ENCODE measurements at regions not wholly inside any gene's neighbourhood (a gene's known extent, or its start where the extent isn't known, plus 50 kb on each side); places are given as distances from the start of the nearest gene placed in this dataset.

DNA sequence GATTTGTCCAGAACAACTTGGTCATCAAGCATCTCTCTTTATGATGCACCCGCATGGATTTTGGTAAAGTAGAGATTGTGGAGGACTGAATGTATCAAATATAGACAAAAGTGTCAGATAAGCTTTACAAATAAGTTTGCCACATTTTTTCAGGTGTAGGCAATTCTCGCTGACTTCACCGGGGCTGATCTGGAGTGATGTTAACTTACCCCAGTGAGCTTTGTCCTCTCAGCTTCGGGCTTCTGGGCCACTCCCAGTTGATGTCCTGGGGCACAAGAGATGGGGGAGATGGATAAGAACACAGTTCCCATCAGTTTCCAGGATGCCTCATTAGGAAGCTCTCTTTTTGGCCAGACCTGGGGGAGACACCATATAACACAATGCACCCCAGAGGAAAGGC lies 117.7 kb downstream of the ETS2 start:
- no peak overlapping the region for H3K4me3 ChIP-seq (ENCODE audit: low read depth, low read length)
- no peak for DNase-seq (ENCODE audit: low read depth)
- TF ChIP-seq, protein P1, sequence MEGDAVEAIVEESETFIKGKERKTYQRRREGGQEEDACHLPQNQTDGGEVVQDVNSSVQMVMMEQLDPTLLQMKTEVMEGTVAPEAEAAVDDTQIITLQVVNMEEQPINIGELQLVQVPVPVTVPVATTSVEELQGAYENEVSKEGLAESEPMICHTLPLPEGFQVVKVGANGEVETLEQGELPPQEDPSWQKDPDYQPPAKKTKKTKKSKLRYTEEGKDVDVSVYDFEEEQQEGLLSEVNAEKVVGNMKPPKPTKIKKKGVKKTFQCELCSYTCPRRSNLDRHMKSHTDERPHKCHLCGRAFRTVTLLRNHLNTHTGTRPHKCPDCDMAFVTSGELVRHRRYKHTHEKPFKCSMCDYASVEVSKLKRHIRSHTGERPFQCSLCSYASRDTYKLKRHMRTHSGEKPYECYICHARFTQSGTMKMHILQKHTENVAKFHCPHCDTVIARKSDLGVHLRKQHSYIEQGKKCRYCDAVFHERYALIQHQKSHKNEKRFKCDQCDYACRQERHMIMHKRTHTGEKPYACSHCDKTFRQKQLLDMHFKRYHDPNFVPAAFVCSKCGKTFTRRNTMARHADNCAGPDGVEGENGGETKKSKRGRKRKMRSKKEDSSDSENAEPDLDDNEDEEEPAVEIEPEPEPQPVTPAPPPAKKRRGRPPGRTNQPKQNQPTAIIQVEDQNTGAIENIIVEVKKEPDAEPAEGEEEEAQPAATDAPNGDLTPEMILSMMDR (IDR thresholded peaks at IDR 0.05; ENCODE audit: low read depth, low read length, missing control alignments) = no peak

DNA sequence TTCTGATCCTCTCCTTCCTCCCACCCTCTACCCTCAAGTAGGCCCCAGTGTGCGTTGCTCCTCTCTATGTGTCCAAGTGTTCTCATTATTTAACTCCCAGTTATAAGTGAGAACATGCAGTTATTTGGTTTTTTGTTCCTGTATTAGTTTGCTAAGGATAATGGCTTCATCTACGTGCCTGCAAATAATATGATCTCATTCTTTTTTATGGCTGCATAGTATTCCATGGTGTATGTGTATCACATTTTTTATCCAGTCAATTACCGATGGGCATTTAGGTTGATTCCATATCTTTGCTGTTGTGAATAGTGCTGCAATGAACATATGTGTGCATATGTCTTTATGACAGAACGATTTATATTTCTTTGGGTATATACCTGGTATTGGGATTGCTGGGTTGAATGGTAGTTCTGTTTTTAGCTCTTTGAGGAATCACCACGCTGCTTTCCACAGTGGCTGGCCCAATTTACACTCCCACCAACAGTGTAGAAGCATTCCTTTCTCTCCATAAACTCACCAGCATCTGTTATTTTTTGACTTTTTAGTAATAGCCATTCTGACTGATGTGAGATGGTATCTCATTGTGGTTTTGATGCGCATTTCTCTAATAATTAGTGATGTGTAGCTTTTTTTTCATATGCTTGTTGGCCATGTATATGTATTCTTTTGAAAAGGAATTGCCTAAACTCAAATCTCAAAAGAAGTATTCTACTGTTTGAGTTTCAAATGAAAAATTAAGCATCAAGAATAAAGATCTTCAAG lies 116.9 kb downstream of the ETS2 start:
- DNase-seq (ENCODE audit: low read depth) = no peak
- no peak overlapping the region for H3K4me3 ChIP-seq (ENCODE audit: low read depth, low read length)
- TF ChIP-seq, protein P1 (IDR thresholded peaks at IDR 0.05; ENCODE audit: low read depth, low read length, missing control alignments) = no peak

DNA sequence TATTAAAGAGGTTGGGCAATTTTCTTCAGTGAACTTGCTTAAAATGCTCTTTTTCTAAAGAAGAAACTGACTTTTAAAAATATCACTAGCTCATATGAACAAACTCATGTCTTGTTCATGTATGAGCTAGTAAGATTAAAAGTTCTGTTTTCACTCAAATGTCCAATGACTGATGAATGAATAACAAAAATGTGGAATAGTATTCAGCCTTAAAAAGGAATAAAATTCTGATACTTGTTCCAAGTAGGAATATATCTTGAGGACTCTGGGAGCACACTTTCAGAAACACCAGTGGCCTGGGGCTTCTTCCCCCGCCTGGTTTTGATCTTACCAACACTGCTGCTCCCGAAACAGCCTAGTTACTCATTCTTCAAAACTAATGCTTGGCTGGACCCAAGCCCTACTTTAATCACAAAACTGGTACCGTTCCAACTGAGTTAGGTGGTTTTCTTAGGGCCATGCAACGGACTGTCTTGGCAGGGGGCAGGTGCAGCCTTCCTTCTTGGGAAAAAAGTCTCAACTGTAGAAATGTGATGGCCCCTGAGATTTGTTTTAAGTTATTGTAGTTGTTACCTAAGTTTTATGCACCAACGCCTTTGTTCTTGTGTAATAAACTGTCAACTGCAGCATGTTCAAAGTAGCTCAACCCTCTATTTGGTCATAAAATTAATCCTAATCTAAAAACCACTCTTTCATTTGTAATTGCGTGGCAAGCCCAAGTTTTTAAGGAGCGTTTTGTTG lies 116.0 kb downstream of the ETS2 start:
- TF ChIP-seq, protein P1 (IDR thresholded peaks at IDR 0.05; ENCODE audit: low read depth, low read length, missing control alignments) = no peak
- no peak for DNase-seq (ENCODE audit: low read depth)
- H3K4me3 ChIP-seq (ENCODE audit: low read depth, low read length) = no peak overlapping the region

DNA sequence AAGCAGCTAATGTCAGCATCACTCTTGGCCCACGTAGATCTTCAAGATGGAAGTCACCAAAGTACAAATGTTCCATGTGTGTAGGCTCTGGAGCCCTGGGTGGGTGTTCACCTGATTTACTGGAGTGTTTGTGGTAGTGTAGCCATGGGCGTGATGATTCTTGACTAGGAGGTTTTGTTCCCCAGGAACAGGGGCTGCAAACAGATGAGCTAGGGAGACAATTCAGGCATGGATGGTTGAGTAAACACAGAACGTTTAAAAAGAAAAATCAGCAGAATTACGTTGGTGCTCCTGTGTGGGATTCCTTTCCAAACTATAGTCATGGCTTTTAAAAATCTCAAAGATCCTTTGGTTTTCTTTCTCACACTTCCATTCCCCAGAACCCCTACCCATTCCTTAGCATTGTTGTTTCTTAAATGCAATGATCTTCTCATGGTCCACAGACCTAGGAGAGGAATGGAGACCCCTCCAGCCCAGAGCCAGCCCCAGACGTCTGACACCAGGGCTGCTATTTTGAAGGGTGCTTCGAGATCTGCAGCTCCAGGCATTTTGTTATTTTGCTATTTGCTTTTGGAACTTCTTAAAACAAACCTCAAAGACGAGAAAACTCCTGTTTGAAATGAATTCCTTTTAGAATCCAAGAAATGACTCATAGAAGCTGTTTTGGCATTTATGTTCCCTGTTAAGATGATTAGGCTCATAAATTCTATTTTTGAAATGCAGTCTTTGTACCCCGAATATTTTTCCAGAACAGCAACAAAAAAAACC lies 115.1 kb downstream of the ETS2 start:
- TF ChIP-seq, protein P1 (IDR thresholded peaks at IDR 0.05; ENCODE audit: low read depth, low read length, missing control alignments) = no peak
- no peak for DNase-seq (ENCODE audit: low read depth)
- no peak overlapping the region for H3K4me3 ChIP-seq (ENCODE audit: low read depth, low read length)

DNA sequence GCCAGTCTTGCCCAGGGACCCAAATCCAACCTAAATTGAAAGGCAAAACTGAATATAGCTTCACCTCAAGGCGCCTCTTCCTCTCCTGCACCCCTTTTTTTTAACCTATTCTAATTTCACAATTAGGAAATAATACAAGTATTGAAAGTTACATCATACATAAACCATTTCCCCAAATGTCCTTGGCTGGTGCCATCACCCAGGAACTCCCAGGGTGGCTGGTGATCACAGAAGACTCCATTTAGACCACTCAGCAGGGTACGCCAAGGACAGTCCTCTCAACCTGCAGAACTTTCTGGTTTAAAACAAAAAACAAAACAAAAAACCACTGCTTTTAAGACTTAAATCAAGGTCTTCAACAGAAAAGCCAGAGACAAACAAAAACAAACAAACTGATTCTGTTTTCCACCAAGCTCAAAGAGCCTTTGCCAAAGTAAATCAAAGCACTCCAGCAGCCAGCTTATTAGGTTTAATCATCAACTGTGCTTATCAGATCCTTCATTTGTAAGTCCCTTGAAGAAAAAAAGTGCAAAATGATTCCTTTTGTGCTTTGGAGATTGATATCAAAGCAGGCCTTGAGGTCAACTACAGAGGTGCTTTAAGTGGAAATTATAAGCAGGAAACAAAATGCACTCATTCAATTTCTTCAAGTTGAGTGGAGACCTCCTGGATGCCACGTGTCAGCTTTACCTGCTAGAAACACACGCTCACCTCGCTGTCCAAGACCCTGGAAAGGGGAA lies 113.0 kb downstream of the ETS2 start:
- DNase-seq (ENCODE audit: low read depth) = no peak
- no peak overlapping the region for H3K4me3 ChIP-seq (ENCODE audit: low read depth, low read length)
- TF ChIP-seq, protein P1 (IDR thresholded peaks at IDR 0.05; ENCODE audit: low read depth, low read length, missing control alignments) = no peak

DNA sequence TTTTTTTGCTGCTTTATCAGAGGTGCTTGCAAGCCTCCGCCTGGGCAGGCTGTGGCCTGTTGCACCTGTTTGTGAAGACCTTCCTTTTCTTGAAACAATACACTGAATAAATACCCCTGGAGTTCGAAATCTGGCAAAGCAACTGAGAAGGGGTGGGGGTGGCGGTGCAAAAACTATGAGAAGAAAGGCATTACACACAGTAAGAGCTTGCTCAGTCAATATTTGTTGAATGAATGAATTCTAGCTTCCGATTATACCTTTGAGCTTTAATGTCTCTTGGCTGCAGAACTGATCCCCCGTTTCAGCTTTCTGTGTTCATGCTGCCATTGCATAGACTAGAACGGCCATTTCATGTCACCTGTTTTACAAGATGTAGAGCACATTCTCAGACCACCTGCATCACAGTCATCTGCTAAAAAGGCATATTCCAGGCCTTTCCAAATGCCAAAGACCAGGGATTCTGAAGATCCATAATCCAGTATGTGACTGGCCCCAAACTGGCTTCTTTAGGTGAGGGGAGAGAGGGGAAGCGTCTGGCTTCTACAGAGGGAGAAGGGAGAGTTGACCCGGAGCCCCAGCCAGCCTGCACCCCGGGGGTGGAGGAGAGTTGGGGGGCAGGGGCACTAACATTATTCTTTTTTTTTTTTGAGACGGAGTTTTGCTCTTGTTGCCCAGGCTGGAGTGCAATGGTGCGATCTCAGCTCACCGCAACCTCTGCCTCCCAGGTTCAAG lies 111.5 kb downstream of the ETS2 start:
- DNase-seq (ENCODE audit: low read depth) = no peak
- TF ChIP-seq, protein P1 (IDR thresholded peaks at IDR 0.05; ENCODE audit: low read depth, low read length, missing control alignments) = no peak
- no peak overlapping the region for H3K4me3 ChIP-seq (ENCODE audit: low read depth, low read length)
